22Rv1 (cell line): ENCODE measurements at regions not wholly inside any gene's neighbourhood (a gene's known extent, or its start where the extent isn't known, plus 50 kb on each side); places are given as distances from the start of the nearest gene placed in this dataset.

Experiments used
- ZFX ChIP-seq: fragments of 450-650 bp; IDR thresholded peaks from 2 replicates; pipeline ENCODE4 v1.6.1; 2017; ENCODE audit warnings: antibody characterized with exemption, borderline replicate concordance
- TF ChIP-seq, protein P1 (sequence below): fragments of 450-650 bp; IDR thresholded peaks from 2 replicates; pipeline ENCODE4 v1.5.1; 2017; ENCODE audit warnings: mild to moderate bottlenecking

DNA sequence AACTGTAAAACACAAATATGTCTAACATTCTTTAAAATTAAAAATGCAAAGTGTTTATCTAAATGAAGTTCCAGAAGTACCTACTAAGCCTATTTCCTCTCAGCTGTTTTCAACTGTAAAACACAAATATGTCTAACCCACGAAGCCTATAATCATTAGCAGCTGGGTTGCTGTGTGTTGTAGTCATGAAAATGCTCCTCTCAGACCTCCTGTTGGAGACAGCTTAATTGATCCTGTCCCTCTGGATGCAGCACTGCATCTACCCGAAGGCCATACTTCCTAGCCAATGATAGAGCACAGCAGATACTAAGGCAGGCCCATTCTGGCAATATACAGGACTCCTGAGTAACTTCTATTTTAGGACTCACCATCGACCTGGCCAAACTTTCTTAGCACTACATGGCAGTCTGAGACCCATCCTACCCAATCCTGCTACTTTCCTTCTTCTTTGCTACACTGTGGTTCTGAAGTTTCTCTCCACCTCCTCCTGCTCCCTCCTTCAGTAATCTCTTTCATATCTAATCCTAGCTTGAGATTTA, 92.5 kb upstream of the RBBP8 start:
- TF ChIP-seq, protein P1, sequence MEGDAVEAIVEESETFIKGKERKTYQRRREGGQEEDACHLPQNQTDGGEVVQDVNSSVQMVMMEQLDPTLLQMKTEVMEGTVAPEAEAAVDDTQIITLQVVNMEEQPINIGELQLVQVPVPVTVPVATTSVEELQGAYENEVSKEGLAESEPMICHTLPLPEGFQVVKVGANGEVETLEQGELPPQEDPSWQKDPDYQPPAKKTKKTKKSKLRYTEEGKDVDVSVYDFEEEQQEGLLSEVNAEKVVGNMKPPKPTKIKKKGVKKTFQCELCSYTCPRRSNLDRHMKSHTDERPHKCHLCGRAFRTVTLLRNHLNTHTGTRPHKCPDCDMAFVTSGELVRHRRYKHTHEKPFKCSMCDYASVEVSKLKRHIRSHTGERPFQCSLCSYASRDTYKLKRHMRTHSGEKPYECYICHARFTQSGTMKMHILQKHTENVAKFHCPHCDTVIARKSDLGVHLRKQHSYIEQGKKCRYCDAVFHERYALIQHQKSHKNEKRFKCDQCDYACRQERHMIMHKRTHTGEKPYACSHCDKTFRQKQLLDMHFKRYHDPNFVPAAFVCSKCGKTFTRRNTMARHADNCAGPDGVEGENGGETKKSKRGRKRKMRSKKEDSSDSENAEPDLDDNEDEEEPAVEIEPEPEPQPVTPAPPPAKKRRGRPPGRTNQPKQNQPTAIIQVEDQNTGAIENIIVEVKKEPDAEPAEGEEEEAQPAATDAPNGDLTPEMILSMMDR, result no peak
- no peak for TF ChIP-seq ZFX
